ENCODE measurements at regions not wholly inside any gene's neighbourhood (a gene's known extent, or its start where the extent isn't known, plus 50 kb on each side); places are given as distances from the start of the nearest gene placed in this dataset.

DNA sequence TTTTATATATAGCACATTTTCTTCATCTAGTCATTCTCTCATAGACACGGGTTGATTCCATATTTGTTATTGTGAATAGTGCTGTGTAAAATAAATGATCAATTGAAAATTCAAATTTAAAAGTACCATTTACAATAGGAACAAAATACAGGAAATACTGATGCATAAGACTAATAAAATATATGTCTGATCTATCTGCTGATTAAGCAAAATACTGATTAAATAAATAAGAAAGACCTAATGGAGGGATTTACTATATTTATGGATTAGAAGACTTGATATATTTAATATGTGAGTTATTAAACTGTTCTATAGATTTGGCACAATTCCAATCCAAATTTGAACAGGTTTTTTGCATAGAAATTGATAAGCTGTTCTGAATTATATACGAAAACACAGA, 1044.8 kb upstream of the ADGRL2 start:
- 88 to 89% methylated on average over 2 of the region's 2 CpGs for WGBS, 2 donors
- ATAC-seq (ENCODE audit: insufficient read depth, low FRiP score) (no peak), DNase-seq (no peak)
- Histone ChIP-seq H3K9me3 (ENCODE audit: control insufficient read depth in 4 of 4, insufficient read depth in 3 of 4, low read length in 3 of 4) (no peaks in the 10 kb centered on the region), H3K27me3 (ENCODE audit: control insufficient read depth in 3 of 3, insufficient read depth in 3 of 3, low read length in 2 of 3) (no peaks in the 10 kb centered on the region), H3K36me3 (ENCODE audit: control insufficient read depth in 4 of 4, insufficient read depth in 4 of 4, low read length in 4 of 4) (no peaks in the 10 kb centered on the region), H3K9ac (ENCODE audit: insufficient read depth in 1 of 2, low read length in 2 of 2) (no peak overlapping the region), H3K4me3 (no peak overlapping the region), H3K4me1 (ENCODE audit: control insufficient read depth in 5 of 5, insufficient read depth in 5 of 5, low read length in 5 of 5) (no peaks in the 10 kb centered on the region), H3K27ac (ENCODE audit: low read depth in 1 of 2, low read length in 1 of 2) (no peak overlapping the region)
- TF ChIP-seq, protein P1, sequence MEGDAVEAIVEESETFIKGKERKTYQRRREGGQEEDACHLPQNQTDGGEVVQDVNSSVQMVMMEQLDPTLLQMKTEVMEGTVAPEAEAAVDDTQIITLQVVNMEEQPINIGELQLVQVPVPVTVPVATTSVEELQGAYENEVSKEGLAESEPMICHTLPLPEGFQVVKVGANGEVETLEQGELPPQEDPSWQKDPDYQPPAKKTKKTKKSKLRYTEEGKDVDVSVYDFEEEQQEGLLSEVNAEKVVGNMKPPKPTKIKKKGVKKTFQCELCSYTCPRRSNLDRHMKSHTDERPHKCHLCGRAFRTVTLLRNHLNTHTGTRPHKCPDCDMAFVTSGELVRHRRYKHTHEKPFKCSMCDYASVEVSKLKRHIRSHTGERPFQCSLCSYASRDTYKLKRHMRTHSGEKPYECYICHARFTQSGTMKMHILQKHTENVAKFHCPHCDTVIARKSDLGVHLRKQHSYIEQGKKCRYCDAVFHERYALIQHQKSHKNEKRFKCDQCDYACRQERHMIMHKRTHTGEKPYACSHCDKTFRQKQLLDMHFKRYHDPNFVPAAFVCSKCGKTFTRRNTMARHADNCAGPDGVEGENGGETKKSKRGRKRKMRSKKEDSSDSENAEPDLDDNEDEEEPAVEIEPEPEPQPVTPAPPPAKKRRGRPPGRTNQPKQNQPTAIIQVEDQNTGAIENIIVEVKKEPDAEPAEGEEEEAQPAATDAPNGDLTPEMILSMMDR (IDR thresholded peaks at IDR 0.05; ENCODE audit: control extremely low read depth, extremely low read depth) = no peak

- Histone ChIP-seq H3K9ac (ENCODE audit: insufficient read depth in 1 of 2, low read length in 2 of 2) (no peak overlapping the region), H3K4me3 (no peak overlapping the region), H3K36me3 (ENCODE audit: control insufficient read depth in 4 of 4, insufficient read depth in 4 of 4, low read length in 4 of 4) (no peaks in the 10 kb centered on the region), H3K4me1 (ENCODE audit: control insufficient read depth in 5 of 5, insufficient read depth in 5 of 5, low read length in 5 of 5) (no peaks in the 10 kb centered on the region), H3K27me3 (ENCODE audit: control insufficient read depth in 3 of 3, insufficient read depth in 3 of 3, low read length in 2 of 3) (no peaks in the 10 kb centered on the region), H3K27ac (ENCODE audit: low read depth in 1 of 2, low read length in 1 of 2) (no peak overlapping the region), H3K9me3 (ENCODE audit: control insufficient read depth in 4 of 4, insufficient read depth in 3 of 4, low read length in 3 of 4) (no peaks in the 10 kb centered on the region)
- TF ChIP-seq, protein P1 (IDR thresholded peaks at IDR 0.05; ENCODE audit: control extremely low read depth, extremely low read depth) = no peak
- DNase-seq (no peak), ATAC-seq (ENCODE audit: insufficient read depth, low FRiP score) (no peak)
- 89 to 94% methylated on average over 2 of the region's 2 CpGs for WGBS, 2 donors
These were observed 1049.5 kb upstream of the ADGRL2 start for GRCh38 chr1:80751204-80751603.

DNA sequence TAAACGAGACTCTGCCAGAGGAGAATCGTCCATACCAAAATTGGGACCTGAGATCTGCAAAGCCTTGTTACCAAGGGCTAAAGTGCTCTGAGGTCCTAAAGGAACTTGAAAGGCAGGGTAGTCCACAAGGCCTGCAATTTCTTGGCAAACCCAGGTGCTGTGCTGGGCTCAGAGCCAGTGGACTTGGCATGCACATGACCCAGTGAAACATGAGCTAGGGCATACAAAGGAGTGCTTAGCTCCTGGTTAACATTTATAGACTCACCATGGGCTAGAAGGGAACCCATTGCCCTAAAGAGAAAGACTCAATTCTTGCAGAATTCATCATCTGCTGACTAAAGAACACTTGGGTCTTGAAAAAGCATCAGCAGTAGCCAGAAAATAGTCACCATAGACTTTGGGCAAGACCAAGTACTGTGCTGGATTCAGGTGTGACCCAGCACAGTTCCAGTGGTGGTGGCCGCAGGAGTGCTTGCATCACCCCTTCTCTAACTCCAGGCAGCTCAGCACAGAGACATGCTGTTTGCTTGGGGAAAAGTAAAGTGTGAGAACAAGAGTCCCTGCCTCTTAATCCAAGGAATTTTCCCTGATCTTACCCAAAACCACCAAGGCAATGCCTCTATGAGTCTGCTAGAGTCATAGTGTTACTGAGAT, 1069.4 kb upstream of the ADGRL2 start:
- Histone ChIP-seq H3K4me3 (no peak overlapping the region), H3K27ac (ENCODE audit: low read depth in 1 of 2, low read length in 1 of 2) (no peak overlapping the region), H3K9me3 (ENCODE audit: control insufficient read depth in 4 of 4, insufficient read depth in 3 of 4, low read length in 3 of 4) (peaks cover 0 to 3% (median under 1%) of the 10 kb centered on the region in 4 donors), H3K9ac (ENCODE audit: insufficient read depth in 1 of 2, low read length in 2 of 2) (no peak overlapping the region), H3K27me3 (ENCODE audit: control insufficient read depth in 3 of 3, insufficient read depth in 3 of 3, low read length in 2 of 3) (no peaks in the 10 kb centered on the region), H3K4me1 (ENCODE audit: control insufficient read depth in 5 of 5, insufficient read depth in 5 of 5, low read length in 5 of 5) (no peaks in the 10 kb centered on the region), H3K36me3 (ENCODE audit: control insufficient read depth in 4 of 4, insufficient read depth in 4 of 4, low read length in 4 of 4) (no peaks in the 10 kb centered on the region)
- ATAC-seq (ENCODE audit: insufficient read depth, low FRiP score) = no peak
- TF ChIP-seq, protein P1 (IDR thresholded peaks at IDR 0.05; ENCODE audit: control extremely low read depth, extremely low read depth) = no peak
- DNase-seq = no peak
- 82 to 88% methylated on average over 3 of the region's 3 CpGs for WGBS, 2 donors

DNA sequence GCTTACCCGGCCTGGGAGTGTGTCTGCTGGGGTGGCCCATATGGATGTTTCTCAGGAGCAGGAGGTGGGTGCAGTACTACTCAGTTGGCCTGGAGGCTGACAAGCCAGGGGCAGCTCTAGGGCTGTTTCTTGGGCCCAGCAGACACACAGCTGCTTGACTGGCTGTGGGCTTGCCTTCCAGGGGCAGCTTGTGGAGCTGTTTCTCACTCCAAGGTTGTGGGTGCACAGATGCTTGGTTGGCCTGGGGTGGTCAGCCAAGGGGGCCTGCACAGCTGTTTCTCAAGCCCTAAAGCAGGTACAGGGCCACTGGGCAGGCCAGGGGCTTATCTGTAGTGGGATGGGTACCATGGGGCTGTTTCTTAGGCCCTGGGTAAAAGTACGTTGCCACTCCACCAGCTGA, 1078.1 kb upstream of the ADGRL2 start:
- TF ChIP-seq, protein P1 (IDR thresholded peaks at IDR 0.05; ENCODE audit: control extremely low read depth, extremely low read depth) = no peak
- no peak for DNase-seq
- H3K27me3 ChIP-seq (ENCODE audit: control insufficient read depth in 3 of 3, insufficient read depth in 3 of 3, low read length in 2 of 3) = no peaks in the 10 kb centered on the region
- H3K9ac ChIP-seq (ENCODE audit: insufficient read depth in 1 of 2, low read length in 2 of 2) = no peak overlapping the region
- no peak overlapping the region for H3K27ac ChIP-seq (ENCODE audit: low read depth in 1 of 2, low read length in 1 of 2)
- no peak overlapping the region for H3K4me3 ChIP-seq
- no peak for ATAC-seq (ENCODE audit: insufficient read depth, low FRiP score)
- H3K9me3 ChIP-seq (ENCODE audit: control insufficient read depth in 4 of 4, insufficient read depth in 3 of 4, low read length in 3 of 4) = peaks cover 0 to 5% (median 0%) of the 10 kb centered on the region in 4 donors
- 82 to 89% methylated on average over 2 of the region's 2 CpGs for WGBS, 2 donors
- H3K4me1 ChIP-seq (ENCODE audit: control insufficient read depth in 5 of 5, insufficient read depth in 5 of 5, low read length in 5 of 5) = no peaks in the 10 kb centered on the region
- H3K36me3 ChIP-seq (ENCODE audit: control insufficient read depth in 4 of 4, insufficient read depth in 4 of 4, low read length in 4 of 4) = no peaks in the 10 kb centered on the region

Measured in lung (tissue), 11 donors.